ENCODE measurements at regions not wholly inside any gene's neighbourhood (a gene's known extent, or its start where the extent isn't known, plus 50 kb on each side); places are given as distances from the start of the nearest gene placed in this dataset.

- TF ChIP-seq CSDC2 (CRISPR knock-in tag; IDR thresholded peaks at IDR 0.05) (no peak), TOX (CRISPR knock-in tag; IDR thresholded peaks at IDR 0.05; ENCODE audit: borderline replicate concordance) (peak; percentile 43; the same call in 1 of the 2 replicates)
- no peak for ATAC-seq
Observed at GRCh38 chr1:184896000-184896399, 78.3 kb downstream of the NIBAN1 start.

- no peak for ATAC-seq
- no peak for TF ChIP-seq SNAI2 (CRISPR knock-in tag; IDR thresholded peaks at IDR 0.05)
- TF ChIP-seq, protein P1, sequence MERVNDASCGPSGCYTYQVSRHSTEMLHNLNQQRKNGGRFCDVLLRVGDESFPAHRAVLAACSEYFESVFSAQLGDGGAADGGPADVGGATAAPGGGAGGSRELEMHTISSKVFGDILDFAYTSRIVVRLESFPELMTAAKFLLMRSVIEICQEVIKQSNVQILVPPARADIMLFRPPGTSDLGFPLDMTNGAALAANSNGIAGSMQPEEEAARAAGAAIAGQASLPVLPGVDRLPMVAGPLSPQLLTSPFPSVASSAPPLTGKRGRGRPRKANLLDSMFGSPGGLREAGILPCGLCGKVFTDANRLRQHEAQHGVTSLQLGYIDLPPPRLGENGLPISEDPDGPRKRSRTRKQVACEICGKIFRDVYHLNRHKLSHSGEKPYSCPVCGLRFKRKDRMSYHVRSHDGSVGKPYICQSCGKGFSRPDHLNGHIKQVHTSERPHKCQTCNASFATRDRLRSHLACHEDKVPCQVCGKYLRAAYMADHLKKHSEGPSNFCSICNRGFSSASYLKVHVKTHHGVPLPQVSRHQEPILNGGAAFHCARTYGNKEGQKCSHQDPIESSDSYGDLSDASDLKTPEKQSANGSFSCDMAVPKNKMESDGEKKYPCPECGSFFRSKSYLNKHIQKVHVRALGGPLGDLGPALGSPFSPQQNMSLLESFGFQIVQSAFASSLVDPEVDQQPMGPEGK (CRISPR knock-in tag; IDR thresholded peaks at IDR 0.05; ENCODE audit: borderline replicate concordance): no peak
- no peak for TF ChIP-seq ESRRG (CRISPR knock-in tag; IDR thresholded peaks at IDR 0.05)
- no peak for TF ChIP-seq ISL1 (CRISPR knock-in tag; IDR thresholded peaks at IDR 0.05)
- TF ChIP-seq ZNF70 (CRISPR knock-in tag; IDR thresholded peaks at IDR 0.05): no peak
- TF ChIP-seq TCF4 (CRISPR knock-in tag; IDR thresholded peaks at IDR 0.05; ENCODE audit: borderline replicate concordance): no peak
- TF ChIP-seq ARNTL (CRISPR knock-in tag; IDR thresholded peaks at IDR 0.05; ENCODE audit: borderline replicate concordance, low read depth): no peak
- TF ChIP-seq BACH2 (CRISPR knock-in tag; IDR thresholded peaks at IDR 0.05; ENCODE audit: borderline replicate concordance): no peak
- no peak for TF ChIP-seq ZNF565 (CRISPR knock-in tag; conservative IDR thresholded peaks at IDR 0.05; ENCODE audit: low read depth)
- TF ChIP-seq ZFP30 (CRISPR knock-in tag; IDR thresholded peaks at IDR 0.05): no peak
- TF ChIP-seq OSR1 (CRISPR knock-in tag; IDR thresholded peaks at IDR 0.05): no peak
- no peak for TF ChIP-seq TOX (CRISPR knock-in tag; IDR thresholded peaks at IDR 0.05; ENCODE audit: borderline replicate concordance)
- no peak for TF ChIP-seq TSHZ2 (CRISPR knock-in tag; IDR thresholded peaks at IDR 0.05)
- TF ChIP-seq, protein P2, sequence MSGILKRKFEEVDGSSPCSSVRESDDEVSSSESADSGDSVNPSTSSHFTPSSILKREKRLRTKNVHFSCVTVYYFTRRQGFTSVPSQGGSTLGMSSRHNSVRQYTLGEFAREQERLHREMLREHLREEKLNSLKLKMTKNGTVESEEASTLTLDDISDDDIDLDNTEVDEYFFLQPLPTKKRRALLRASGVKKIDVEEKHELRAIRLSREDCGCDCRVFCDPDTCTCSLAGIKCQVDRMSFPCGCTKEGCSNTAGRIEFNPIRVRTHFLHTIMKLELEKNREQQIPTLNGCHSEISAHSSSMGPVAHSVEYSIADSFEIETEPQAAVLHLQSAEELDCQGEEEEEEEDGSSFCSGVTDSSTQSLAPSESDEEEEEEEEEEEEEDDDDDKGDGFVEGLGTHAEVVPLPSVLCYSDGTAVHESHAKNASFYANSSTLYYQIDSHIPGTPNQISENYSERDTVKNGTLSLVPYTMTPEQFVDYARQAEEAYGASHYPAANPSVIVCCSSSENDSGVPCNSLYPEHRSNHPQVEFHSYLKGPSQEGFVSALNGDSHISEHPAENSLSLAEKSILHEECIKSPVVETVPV (CRISPR knock-in tag; IDR thresholded peaks at IDR 0.05): no peak
- no peak for TF ChIP-seq ZC3H10 (CRISPR knock-in tag; IDR thresholded peaks at IDR 0.05)
- no peak for TF ChIP-seq CSDC2 (CRISPR knock-in tag; IDR thresholded peaks at IDR 0.05)
- no peak for TF ChIP-seq ZNF8 (CRISPR knock-in tag; IDR thresholded peaks at IDR 0.05)
- no peak for TF ChIP-seq ZFP3 (CRISPR knock-in tag; IDR thresholded peaks at IDR 0.05)
- TF ChIP-seq PPARA (CRISPR knock-in tag; IDR thresholded peaks at IDR 0.05; ENCODE audit: borderline replicate concordance): no peak
Observed at GRCh38 chr1:184895086-184895485, 79.2 kb downstream of the NIBAN1 start.

DNA sequence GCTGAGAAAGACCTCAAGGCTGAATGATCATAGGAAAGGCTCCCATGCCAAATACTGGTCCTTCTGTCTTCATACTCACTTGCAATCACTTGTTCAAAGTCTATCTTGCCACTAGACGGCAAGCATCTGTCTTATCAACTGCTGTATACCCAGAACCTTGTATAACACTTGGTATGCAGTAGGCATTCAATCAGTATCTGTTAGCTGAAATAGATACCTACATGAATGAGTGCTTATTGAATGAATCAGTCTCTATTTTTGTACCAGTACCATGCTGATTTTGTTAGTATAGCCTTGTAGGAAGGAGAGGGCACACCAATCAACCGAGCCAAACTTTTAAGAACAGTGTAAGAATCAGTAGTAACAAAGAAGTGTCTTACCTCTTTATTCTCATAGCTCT, 80.6 kb downstream of the NIBAN1 start:
- no peak; the same call in 2 of the 3 replicates for ATAC-seq
- TF ChIP-seq TOX (CRISPR knock-in tag; IDR thresholded peaks at IDR 0.05; ENCODE audit: borderline replicate concordance) (no peak), TCF4 (CRISPR knock-in tag; IDR thresholded peaks at IDR 0.05; ENCODE audit: borderline replicate concordance) (no peak)

DNA sequence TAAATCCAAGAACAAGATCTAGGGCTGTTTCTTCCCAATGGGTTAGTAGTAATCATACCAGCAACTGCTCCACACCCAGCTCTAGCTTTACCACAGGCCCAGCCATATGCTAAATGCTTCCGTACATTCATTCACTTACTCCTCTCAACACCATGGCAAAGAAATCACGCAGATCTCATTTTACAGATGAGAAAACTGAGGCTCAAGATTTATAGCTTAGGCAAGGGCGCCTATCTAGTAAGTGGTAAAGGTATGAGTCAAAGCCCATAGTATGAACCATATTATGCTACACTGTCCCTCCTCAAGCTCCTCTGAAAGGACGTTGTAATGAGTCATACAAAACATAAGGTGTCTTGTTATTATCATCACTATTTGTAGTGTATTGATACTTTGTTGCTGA, 82.2 kb downstream of the NIBAN1 start:
- TF ChIP-seq PPARA (CRISPR knock-in tag; IDR thresholded peaks at IDR 0.05; ENCODE audit: borderline replicate concordance) (no peak), TOX (CRISPR knock-in tag; IDR thresholded peaks at IDR 0.05; ENCODE audit: borderline replicate concordance) (peak; percentile 38; the same call in 1 of the 2 replicates)
- ATAC-seq: peak; percentile 6; the same call in 1 of the 3 replicates

DNA sequence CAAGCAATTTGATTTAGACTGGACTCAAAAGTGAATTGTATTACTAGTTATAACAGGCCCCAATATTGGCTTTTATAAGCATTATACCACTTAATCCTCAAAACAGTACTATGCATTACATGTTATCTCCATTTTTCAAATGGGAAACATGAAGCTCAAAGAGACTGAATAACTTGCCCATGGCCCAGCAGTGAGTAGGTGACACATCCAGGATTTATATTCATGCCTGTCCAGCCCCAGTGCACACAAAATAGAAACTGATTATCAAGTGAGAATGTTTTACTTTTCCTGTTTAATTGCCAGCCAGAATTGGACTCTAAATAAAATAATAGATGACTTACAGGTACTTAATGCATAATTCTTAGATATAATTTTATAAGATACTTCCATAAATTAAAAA, 82.9 kb downstream of the NIBAN1 start:
- ATAC-seq: no peak
- TF ChIP-seq SNAI2 (CRISPR knock-in tag; IDR thresholded peaks at IDR 0.05) (no peak), TOX (CRISPR knock-in tag; IDR thresholded peaks at IDR 0.05; ENCODE audit: borderline replicate concordance) (no peak), PPARA (CRISPR knock-in tag; IDR thresholded peaks at IDR 0.05; ENCODE audit: borderline replicate concordance) (no peak), CREB5 (CRISPR knock-in tag; IDR thresholded peaks at IDR 0.05; ENCODE audit: low read depth) (no peak), CSDC2 (CRISPR knock-in tag; IDR thresholded peaks at IDR 0.05) (no peak), ZNF565 (CRISPR knock-in tag; conservative IDR thresholded peaks at IDR 0.05; ENCODE audit: low read depth) (no peak), ESRRG (CRISPR knock-in tag; IDR thresholded peaks at IDR 0.05) (no peak), POU6F1 (CRISPR knock-in tag; IDR thresholded peaks at IDR 0.05; ENCODE audit: borderline replicate concordance, low read depth) (no peak), ZFP3 (CRISPR knock-in tag; IDR thresholded peaks at IDR 0.05) (no peak)
- TF ChIP-seq, protein P2 (CRISPR knock-in tag; IDR thresholded peaks at IDR 0.05): no peak

Measured in SK-N-SH treated with all-trans-retinoic acid at 6 μM for 48 hours (cell line).